Caco-2 (cell line): ENCODE measurements at regions not wholly inside any gene's neighbourhood (a gene's known extent, or its start where the extent isn't known, plus 50 kb on each side); places are given as distances from the start of the nearest gene placed in this dataset.

Experiments
- BruUV-seq: library from RNA; stranded (reverse); fragments of 400-500 nt; replicated peaks from 2 replicates; lab custom pipeline; 2021; lab: Mats Ljungman, UMichigan
- CTCF ChIA-PET: fragments of 300-600 bp; sonication (Branson Sonifier 250); formaldehyde crosslinking; loops from one replicate; lab custom pipeline; 2022; ENCODE audit warnings: antibody characterized with exemption; lab: Charles Lee
- POLR2A ChIA-PET: fragments of 300-600 bp; sonication (Branson Sonifier 250); formaldehyde crosslinking; loops from one replicate; lab custom pipeline; 2022; ENCODE audit warnings: antibody characterized with exemption; lab: Charles Lee
- DNase-seq, 2 experiments: peaks; one replicate each; pipeline versions ENCODE4 v3.0.0 to v3.0.0-alpha.2; 2020 to 2022
- H3K27me3 ChIP-seq: replicated peaks from 2 replicates; pipeline ENCODE4 v1.6.0; 2011; ENCODE audit warnings: low read length; ENCODE audit not compliant: control insufficient read depth, insufficient read depth
- H3K36me3 ChIP-seq: 2 replicates; pipeline ENCODE4 v1.5.1; 2011; ENCODE audit warnings: low read length; ENCODE audit not compliant: control insufficient read depth, insufficient read depth
- H3K4me1 ChIP-seq: fragments of 250-450 bp; sonication (Bioruptor Pico); 2 replicates; pipeline ENCODE4 v1.5.1; 2020; ENCODE audit warnings: mild to moderate bottlenecking
- H3K4me3 ChIP-seq: 2 replicates; pipeline ENCODE4 v1.5.1; 2011; ENCODE audit warnings: low read depth, mild to moderate bottlenecking, control low read depth, low read length
- H3K9me3 ChIP-seq: fragments of 250-450 bp; sonication (Bioruptor Pico); 2 replicates; pipeline ENCODE4 v1.5.1; 2020; ENCODE audit warnings: mild to moderate bottlenecking, moderate library complexity
- H3K27ac Mint-ChIP-seq: one replicate; pipeline ENCODE4 v1.8.0; 2022; ENCODE audit warnings: mixed read lengths; ENCODE audit not compliant: unreplicated experiment
- H3K27me3 Mint-ChIP-seq: one replicate; pipeline ENCODE4 v1.8.0; 2022; ENCODE audit warnings: mixed read lengths; ENCODE audit not compliant: insufficient read depth, unreplicated experiment
- H3K36me3 Mint-ChIP-seq: one replicate; pipeline ENCODE4 v1.8.0; 2022; ENCODE audit warnings: mild to moderate bottlenecking, mixed read lengths; ENCODE audit not compliant: insufficient read depth, unreplicated experiment
- H3K4me1 Mint-ChIP-seq: one replicate; pipeline ENCODE4 v1.8.0; 2022; ENCODE audit warnings: low read depth, mixed read lengths; ENCODE audit not compliant: unreplicated experiment
- H3K4me3 Mint-ChIP-seq: one replicate; pipeline ENCODE4 v1.8.0; 2022; ENCODE audit warnings: mild to moderate bottlenecking, moderate library complexity, mixed read lengths; ENCODE audit not compliant: unreplicated experiment
- H3K9me3 Mint-ChIP-seq: one replicate; pipeline ENCODE4 v1.8.0; 2022; ENCODE audit warnings: mixed read lengths; ENCODE audit not compliant: unreplicated experiment
- intact Hi-C: fragments of 100-400 bp; cut with micrococcal nuclease; formaldehyde crosslinking; loops from one replicate; pipeline ENCODE4 v1.10.0; 2022; ENCODE audit not compliant: unreplicated experiment
- TF ChIP-seq, protein P1 (sequence below), 2 experiments: fragments of 200-600 bp in 1 of 2; IDR thresholded peaks; 1 replicate in 1 of 2; 2 replicates in 1 of 2; pipeline versions ENCODE4 v1.5.1 to v1.8.0; 2011 to 2022; ENCODE audit warnings: antibody characterized with exemption in 1 of 2, control low read depth in 1 of 2, inconsistent platforms in 1 of 2, low read depth in 1 of 2, low read length in 1 of 2, mild to moderate bottlenecking in 1 of 2, moderate library complexity in 1 of 2; ENCODE audit not compliant: insufficient read depth in 1 of 2, severe bottlenecking in 1 of 2, unreplicated experiment in 1 of 2

DNA sequence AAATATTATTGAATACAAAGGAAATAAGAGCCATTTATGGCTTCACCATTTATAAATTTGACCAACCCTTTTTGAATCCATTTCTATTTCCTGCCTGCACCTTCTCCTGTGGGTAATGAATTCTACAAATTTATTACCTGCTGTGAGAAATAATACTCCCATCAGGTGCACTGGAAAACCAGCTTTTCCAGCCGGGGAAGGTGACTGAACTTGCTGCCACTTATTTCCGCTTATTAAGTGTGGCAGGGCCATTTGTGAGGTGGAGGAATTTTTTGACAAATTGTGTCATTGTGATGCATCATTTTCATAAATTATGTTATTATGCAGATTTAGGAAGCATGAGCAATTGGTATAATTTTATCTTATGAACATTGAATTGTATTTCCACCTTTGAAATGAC is 151.1 kb downstream of the SQOR start:
- H3K27me3 Mint-ChIP-seq, result no peaks in the 10 kb centered on the region
- H3K4me3 ChIP-seq, result no peak overlapping the region

DNA sequence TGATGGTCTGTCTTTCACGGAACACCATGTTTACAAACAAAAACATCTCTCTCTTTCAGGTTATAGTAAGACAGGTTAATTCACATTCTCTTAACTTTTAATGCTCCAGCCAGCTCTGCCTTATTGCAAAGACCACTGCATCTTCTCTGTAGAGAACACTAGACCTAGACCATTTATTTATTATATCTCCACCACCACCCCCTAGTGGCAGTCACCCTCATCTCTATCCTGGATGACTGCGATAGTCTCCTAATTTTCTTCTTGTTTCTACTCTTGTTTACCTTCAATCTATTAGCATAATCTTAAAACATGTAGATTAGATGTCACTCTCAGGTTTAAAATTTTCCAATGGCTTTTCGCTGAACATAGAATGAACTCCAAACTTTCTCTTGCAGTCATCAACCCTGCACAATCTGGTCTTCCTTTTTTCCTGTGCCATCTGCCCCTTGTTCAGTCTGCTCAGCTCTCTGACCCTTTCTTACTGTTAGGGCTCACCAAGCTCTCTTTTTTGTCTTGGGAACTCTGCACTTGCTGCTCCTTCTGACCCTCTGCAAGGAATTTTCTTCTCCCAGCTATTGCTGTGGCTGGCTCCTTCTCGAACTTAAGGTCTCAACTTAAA is 155.6 kb downstream of the SQOR start:
- H3K4me1 Mint-ChIP-seq, result no peaks in the 10 kb centered on the region
- DNase-seq, result peak in 1 of 2 experiments; percentile 53
- Histone ChIP-seq H3K4me3 (no peak overlapping the region), H3K4me1 (peaks cover 13% of the 10 kb centered on the region), H3K9me3 (no peaks in the 10 kb centered on the region), H3K27me3 (no peaks in the 10 kb centered on the region), H3K36me3 (no peaks in the 10 kb centered on the region)
- ChIA-PET CTCF (interaction anchor here (0.7 to 1.1 kb wide), 3 partner anchors 8 to 76 kb away, joined by 3 to 5 read pairs (median 4); no protein-coding TSS in a partner anchor), POLR2A (no interaction called here)
- intact Hi-C loops, result loop anchor here (1.0 to 10.0 kb wide), 3 partner anchors 75 to 146 kb away; no protein-coding TSS in a partner anchor
- H3K4me3 Mint-ChIP-seq, result no peak overlapping the region
- no TSS peak for BruUV-seq
- H3K27ac Mint-ChIP-seq, result no peak overlapping the region
- peaks cover 20% of the 10 kb centered on the region for H3K9me3 Mint-ChIP-seq
- TF ChIP-seq, protein P1, sequence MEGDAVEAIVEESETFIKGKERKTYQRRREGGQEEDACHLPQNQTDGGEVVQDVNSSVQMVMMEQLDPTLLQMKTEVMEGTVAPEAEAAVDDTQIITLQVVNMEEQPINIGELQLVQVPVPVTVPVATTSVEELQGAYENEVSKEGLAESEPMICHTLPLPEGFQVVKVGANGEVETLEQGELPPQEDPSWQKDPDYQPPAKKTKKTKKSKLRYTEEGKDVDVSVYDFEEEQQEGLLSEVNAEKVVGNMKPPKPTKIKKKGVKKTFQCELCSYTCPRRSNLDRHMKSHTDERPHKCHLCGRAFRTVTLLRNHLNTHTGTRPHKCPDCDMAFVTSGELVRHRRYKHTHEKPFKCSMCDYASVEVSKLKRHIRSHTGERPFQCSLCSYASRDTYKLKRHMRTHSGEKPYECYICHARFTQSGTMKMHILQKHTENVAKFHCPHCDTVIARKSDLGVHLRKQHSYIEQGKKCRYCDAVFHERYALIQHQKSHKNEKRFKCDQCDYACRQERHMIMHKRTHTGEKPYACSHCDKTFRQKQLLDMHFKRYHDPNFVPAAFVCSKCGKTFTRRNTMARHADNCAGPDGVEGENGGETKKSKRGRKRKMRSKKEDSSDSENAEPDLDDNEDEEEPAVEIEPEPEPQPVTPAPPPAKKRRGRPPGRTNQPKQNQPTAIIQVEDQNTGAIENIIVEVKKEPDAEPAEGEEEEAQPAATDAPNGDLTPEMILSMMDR (IDR thresholded peaks at IDR 0.05; ENCODE audit: insufficient read depth in 1 of 2, low read depth in 1 of 2, low read length in 1 of 2, severe bottlenecking in 1 of 2, unreplicated experiment in 1 of 2), result peak; percentile 41 to 44
- H3K36me3 Mint-ChIP-seq, result no peaks in the 10 kb centered on the region
- no peaks in the 10 kb centered on the region for H3K27me3 Mint-ChIP-seq

More for the DNA sequence above, 151.1 kb downstream of the SQOR start:
- ChIA-PET CTCF (no interaction called here), POLR2A (no interaction called here)
- H3K4me1 ChIP-seq, result no peaks in the 10 kb centered on the region
- intact Hi-C loops, result no loop called here
- Mint-ChIP-seq H3K36me3 (no peaks in the 10 kb centered on the region), H3K4me1 (no peaks in the 10 kb centered on the region), H3K9me3 (no peaks in the 10 kb centered on the region), H3K27ac (no peak overlapping the region), H3K4me3 (no peak overlapping the region)
- DNase-seq, result no peak
- no peaks in the 10 kb centered on the region for H3K9me3 ChIP-seq
- TF ChIP-seq, protein P1 (IDR thresholded peaks at IDR 0.05; ENCODE audit: insufficient read depth in 1 of 2, low read depth in 1 of 2, low read length in 1 of 2, severe bottlenecking in 1 of 2, unreplicated experiment in 1 of 2), result no peak
- no TSS peak for BruUV-seq
- no peaks in the 10 kb centered on the region for H3K36me3 ChIP-seq
- H3K27me3 ChIP-seq, result no peaks in the 10 kb centered on the region

DNA sequence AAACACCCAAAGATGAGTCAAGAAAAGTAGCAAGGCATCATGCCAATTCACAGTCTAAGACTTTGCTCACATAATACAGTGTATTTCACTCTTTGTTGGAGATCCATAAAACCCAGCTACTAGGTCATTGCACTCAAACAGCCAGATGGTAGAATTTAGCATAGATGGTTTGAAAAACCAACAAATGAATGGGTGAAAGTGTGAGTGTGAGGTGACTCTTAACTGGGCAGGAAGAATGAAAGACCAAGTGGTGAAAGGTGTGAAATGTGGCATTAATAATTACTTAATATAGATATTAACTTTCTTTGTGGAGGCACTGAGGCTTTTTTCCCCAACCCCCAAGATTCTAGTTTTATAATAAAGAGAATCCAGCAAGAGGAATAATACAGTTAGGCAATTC is 159.5 kb downstream of the SQOR start:
- Mint-ChIP-seq H3K4me1 (peaks cover 6% of the 10 kb centered on the region), H3K9me3 (peaks cover 20% of the 10 kb centered on the region), H3K27ac (no peak overlapping the region), H3K4me3 (no peak overlapping the region), H3K36me3 (no peaks in the 10 kb centered on the region), H3K27me3 (no peaks in the 10 kb centered on the region)
- no peak for DNase-seq
- H3K4me3 ChIP-seq, result no peak overlapping the region
- no peaks in the 10 kb centered on the region for H3K9me3 ChIP-seq
- POLR2A ChIA-PET, result no interaction called here
- H3K36me3 ChIP-seq, result no peaks in the 10 kb centered on the region
- peaks cover 16% of the 10 kb centered on the region for H3K4me1 ChIP-seq
- H3K27me3 ChIP-seq, result no peaks in the 10 kb centered on the region
- TF ChIP-seq, protein P1 (IDR thresholded peaks at IDR 0.05; ENCODE audit: insufficient read depth in 1 of 2, low read depth in 1 of 2, low read length in 1 of 2, severe bottlenecking in 1 of 2, unreplicated experiment in 1 of 2), result no peak
- CTCF ChIA-PET, result interaction anchor here (0.7 to 2.1 kb wide), 4 partner anchors 50 to 89 kb away, joined by 3 to 10 read pairs (median 6); no protein-coding TSS in a partner anchor
- intact Hi-C loops, result loop anchor here (2.0 to 10.0 kb wide), 2 partner anchors 150 to 282 kb away; no protein-coding TSS in a partner anchor
- BruUV-seq, result no TSS peak
